GM23338 (cell line): ENCODE measurements at regions not wholly inside any gene's neighbourhood (a gene's known extent, or its start where the extent isn't known, plus 50 kb on each side); places are given as distances from the start of the nearest gene placed in this dataset.
"Not testable (repeated sequence)": the region's sequence is repeated elsewhere in the genome, so short reads cannot be mapped to it uniquely, and the experiment has no call there.

ENCODE experiments used
- ATAC-seq: fragments of 200-7000 bp; cut with Tn5 transposase; 3 replicates; pipeline ENCODE4 v1.9.1; 2020
- DNase-seq: peaks from one replicate; pipeline ENCODE4 v3.0.0-alpha.2; 2015; ENCODE audit warnings: low spot score
- H2AFZ ChIP-seq: fragments of 200-600 bp; sonication (generic); 2 replicates; pipeline ENCODE4 v1.8.0; 2016; ENCODE audit warnings: antibody characterized with exemption, mild to moderate bottlenecking, moderate library complexity
- H3F3A ChIP-seq: fragments of 200-600 bp; sonication (generic); replicated peaks from 2 replicates; pipeline ENCODE4 v1.8.0; 2017; ENCODE audit warnings: antibody characterized with exemption, mixed run types, low read depth
- H3K27ac ChIP-seq: fragments of 200-600 bp; sonication (generic); 2 replicates; pipeline ENCODE4 v1.6.1; 2016; ENCODE audit warnings: low read depth
- H3K27me3 ChIP-seq: fragments of 200-600 bp; sonication (generic); 2 replicates; pipeline ENCODE4 v1.8.0; 2016; ENCODE audit warnings: mild to moderate bottlenecking, mixed run types, moderate library complexity; ENCODE audit not compliant: insufficient read depth
- H3K36me3 ChIP-seq: fragments of 200-600 bp; sonication (generic); 2 replicates; pipeline ENCODE4 v1.8.0; 2016; ENCODE audit warnings: mild to moderate bottlenecking; ENCODE audit not compliant: insufficient read depth
- H3K4me1 ChIP-seq: fragments of 200-600 bp; sonication (generic); 2 replicates; pipeline ENCODE4 v1.8.0; 2016; ENCODE audit warnings: mild to moderate bottlenecking, moderate library complexity; ENCODE audit not compliant: insufficient read depth
- H3K4me2 ChIP-seq: fragments of 200-600 bp; sonication (generic); 2 replicates; pipeline ENCODE4 v1.7.1; 2017; ENCODE audit warnings: mixed run types
- H3K4me3 ChIP-seq: fragments of 200-600 bp; sonication (generic); 2 replicates; pipeline ENCODE4 v1.6.1; 2016; ENCODE audit warnings: mixed run types
- H3K79me2 ChIP-seq: fragments of 200-600 bp; sonication (generic); replicated peaks from 2 replicates; pipeline ENCODE4 v1.8.0; 2017; ENCODE audit warnings: mild to moderate bottlenecking; ENCODE audit not compliant: insufficient read depth
- H3K9me2 ChIP-seq: fragments of 200-600 bp; sonication (generic); 2 replicates; pipeline ENCODE4 v1.8.0; 2017; ENCODE audit not compliant: insufficient read depth
- H4K20me1 ChIP-seq: fragments of 200-600 bp; sonication (generic); replicated peaks from 2 replicates; pipeline ENCODE4 v1.8.0; 2017; ENCODE audit warnings: mild to moderate bottlenecking; ENCODE audit not compliant: insufficient read depth
- H3K27ac Mint-ChIP-seq: 2 replicates; pipeline ENCODE4 v1.8.0; 2020; ENCODE audit warnings: inconsistent platforms, mild to moderate bottlenecking, moderate library complexity, mixed read lengths
- H3K27me3 Mint-ChIP-seq: 3 replicates; pipeline ENCODE4 v1.8.0; 2022; ENCODE audit warnings: low read depth, mild to moderate bottlenecking, moderate library complexity, mixed read lengths, inconsistent platforms; ENCODE audit not compliant: insufficient read depth, poor library complexity
- H3K36me3 Mint-ChIP-seq: 3 replicates; pipeline ENCODE4 v1.8.0; 2021; ENCODE audit warnings: low read depth, mild to moderate bottlenecking, inconsistent platforms, moderate library complexity, mixed read lengths
- H3K4me1 Mint-ChIP-seq: 3 replicates; pipeline ENCODE4 v1.8.0; 2020; ENCODE audit warnings: mild to moderate bottlenecking, inconsistent platforms, mixed read lengths
- H3K4me3 Mint-ChIP-seq: 3 replicates; pipeline ENCODE4 v1.8.0; 2021; ENCODE audit warnings: moderate library complexity, mild to moderate bottlenecking, inconsistent platforms, mixed read lengths
- H3K9me3 Mint-ChIP-seq: 3 replicates; pipeline ENCODE4 v1.8.0; 2020; ENCODE audit warnings: moderate library complexity, mild to moderate bottlenecking, inconsistent platforms, mixed read lengths
- CTCF ChIP-seq, 2 experiments: fragments of 200-600 bp in 1 of 2; sonication (generic) in 1 of 2; conservative IDR thresholded peaks; 2 replicates each; pipeline versions ENCODE4 v1.5.1 to v1.6.1; 2016 to 2017; ENCODE audit warnings: antibody characterized with exemption in 2 of 2, low read depth in 2 of 2, mild to moderate bottlenecking in 2 of 2, moderate library complexity in 1 of 2
- EZH2 ChIP-seq: fragments of 200-600 bp; sonication (generic); IDR thresholded peaks from one replicate; pipeline ENCODE4 v1.8.0; 2017; ENCODE audit warnings: antibody characterized with exemption, mild to moderate bottlenecking, low read depth; ENCODE audit not compliant: unreplicated experiment
- EZH2phosphoT487 ChIP-seq: fragments of 200-600 bp; sonication (generic); IDR thresholded peaks from one replicate; pipeline ENCODE4 v1.8.1; 2018; ENCODE audit warnings: antibody characterized with exemption; ENCODE audit not compliant: unreplicated experiment
- NANOG ChIP-seq: IDR thresholded peaks from 2 replicates; pipeline ENCODE4 v1.6.1; 2016; ENCODE audit warnings: antibody characterized with exemption, borderline replicate concordance
- ZNF114 ChIP-seq: fragments of 250-450 bp; sonication (Bioruptor Pico); IDR thresholded peaks from 2 replicates; pipeline ENCODE4 v1.5.0; 2020; ENCODE audit warnings: mild to moderate bottlenecking, moderate library complexity
- ZNF462 ChIP-seq: fragments of 250-450 bp; sonication (Bioruptor Pico); IDR thresholded peaks from 2 replicates; pipeline ENCODE4 v1.5.0; 2020; ENCODE audit warnings: mild to moderate bottlenecking, moderate library complexity

GRCh38 chrX:85529141-85529540, 149.7 kb upstream of the POF1B start:
- not testable (repeated sequence) for H3K9me3 Mint-ChIP-seq, H3K4me3 ChIP-seq
- peak; percentile 5 for DNase-seq

GRCh38 chrX:85517994-85518718, 138.7 kb upstream of the POF1B start:
- Histone ChIP-seq H3K9me2 (no peaks in the 10 kb centered on the region), H3K4me1 (no peaks in the 10 kb centered on the region), H3K79me2 (no peaks in the 10 kb centered on the region), H3K27me3 (no peaks in the 10 kb centered on the region), H3K36me3 (no peaks in the 10 kb centered on the region), H4K20me1 (no peaks in the 10 kb centered on the region), H3F3A (no peaks in the 10 kb centered on the region), H2AFZ (no peak overlapping the region), H3K4me2 (no peak overlapping the region), H3K4me3 (no peak overlapping the region), H3K27ac (no peak overlapping the region)
- no peak for ATAC-seq
- H3K9me3 Mint-ChIP-seq: no peaks in the 10 kb centered on the region
- H3K4me3 Mint-ChIP-seq: no peak overlapping the region
- DNase-seq: no peak
- H3K4me1 Mint-ChIP-seq: no peaks in the 10 kb centered on the region
- no peaks in the 10 kb centered on the region for H3K27me3 Mint-ChIP-seq
- no peak overlapping the region for H3K27ac Mint-ChIP-seq
- no peaks in the 10 kb centered on the region for H3K36me3 Mint-ChIP-seq
- TF ChIP-seq NANOG: no peak
- no peak for TF ChIP-seq CTCF (conservative IDR thresholded peaks at IDR 0.05; ENCODE audit: low read depth in 2 of 2)
- no peak for TF ChIP-seq EZH2
- no peak for TF ChIP-seq ZNF462 (CRISPR knock-in tag)
- no peak for TF ChIP-seq EZH2phosphoT487
- TF ChIP-seq ZNF114: no peak

More at GRCh38 chrX:85529141-85529540, 149.7 kb upstream of the POF1B start:
- not testable (repeated sequence) for ATAC-seq, H3K36me3 ChIP-seq, H3K27me3 Mint-ChIP-seq, H3K36me3 Mint-ChIP-seq, H3K4me3 Mint-ChIP-seq, H3K27ac Mint-ChIP-seq, H3K9me2 ChIP-seq, H4K20me1 ChIP-seq, H2AFZ ChIP-seq, H3K27ac ChIP-seq, H3K4me1 Mint-ChIP-seq, H3K27me3 ChIP-seq, H3K4me2 ChIP-seq, H3K4me1 ChIP-seq, H3F3A ChIP-seq, H3K79me2 ChIP-seq
- peak; percentile 19 to 23; a peak in 1 of 4 replicates for TF ChIP-seq CTCF (conservative IDR thresholded peaks at IDR 0.05; ENCODE audit: low read depth in 2 of 2)
